ENCODE measurements at regions not wholly inside any gene's neighbourhood (a gene's known extent, or its start where the extent isn't known, plus 50 kb on each side); places are given as distances from the start of the nearest gene placed in this dataset.

DNA sequence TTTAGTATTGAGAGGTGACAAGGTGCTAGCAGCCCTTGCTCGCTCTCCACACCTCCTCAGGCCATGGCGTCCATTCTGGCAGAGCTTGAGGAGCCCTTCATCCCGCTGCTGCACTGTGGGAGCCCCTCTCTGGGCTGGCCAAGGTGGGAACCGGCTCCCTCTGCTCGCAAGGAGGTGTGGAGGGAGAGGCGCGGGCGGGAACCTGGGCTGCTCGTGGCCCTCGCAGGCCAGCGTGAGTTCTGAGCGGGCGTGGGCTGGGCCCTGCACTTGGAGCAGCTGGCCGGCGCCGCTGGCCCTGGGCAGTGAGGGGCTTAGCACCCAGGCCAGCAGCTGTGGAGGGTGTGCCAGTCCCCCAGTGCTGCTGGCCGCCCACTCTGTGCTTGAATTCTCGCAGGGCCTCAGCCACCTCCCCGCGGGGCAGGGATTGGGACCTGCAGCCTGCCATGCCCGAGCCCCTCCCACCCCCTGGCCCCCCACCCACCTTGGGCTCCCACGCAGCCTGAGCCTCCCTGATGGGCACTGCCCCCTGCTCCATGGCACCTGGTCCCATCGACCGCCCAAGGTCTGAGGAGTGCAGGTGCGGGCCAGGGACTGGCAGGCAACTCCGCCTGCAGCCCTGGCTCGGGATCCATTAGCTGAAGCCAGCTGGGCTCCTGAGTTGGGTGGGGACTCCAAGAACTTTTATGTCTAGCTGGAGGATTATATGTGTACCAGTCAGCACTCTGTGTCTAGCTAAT is 785.2 kb downstream of the DIPK2A start:
- Mint-ChIP-seq H3K9me3 (no peaks in the 10 kb centered on the region), H3K36me3 (no peaks in the 10 kb centered on the region), H3K4me3 (no peak overlapping the region), H3K4me1 (ENCODE audit: low read depth) (no peaks in the 10 kb centered on the region), H3K27me3 (no peaks in the 10 kb centered on the region), H3K27ac (no peak overlapping the region)
- ChIA-PET CTCF (interaction anchor here (1.1 kb wide), 1 partner anchor 8 kb away, joined by 5 read pairs; no protein-coding TSS in a partner anchor), POLR2A (no interaction called here)
- DNase-seq, result no peak
- intact Hi-C loops (cut with micrococcal nuclease), result no loop called here

DNA sequence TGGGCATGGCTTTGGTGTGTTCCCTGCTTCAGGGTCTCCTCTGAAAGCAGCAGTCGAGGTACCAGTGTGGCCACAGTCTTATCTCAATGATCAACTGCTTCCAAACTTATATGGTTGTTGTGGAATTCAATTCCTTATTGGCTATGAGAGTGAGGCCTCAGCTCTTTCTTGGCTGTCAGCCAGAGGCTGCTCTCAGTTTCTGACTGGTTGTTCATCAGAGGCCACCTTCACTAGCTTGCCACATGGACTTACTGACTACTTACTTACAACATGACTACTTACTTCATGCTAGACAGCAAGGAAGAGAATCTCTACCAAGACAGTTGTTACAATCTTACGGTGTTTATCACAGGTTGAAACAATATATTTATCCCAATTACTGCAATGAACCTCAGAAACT is 789.2 kb downstream of the DIPK2A start:
- intact Hi-C loops (cut with micrococcal nuclease), result no loop called here
- no peak for DNase-seq
- Mint-ChIP-seq H3K27me3 (no peaks in the 10 kb centered on the region), H3K36me3 (no peaks in the 10 kb centered on the region), H3K9me3 (no peaks in the 10 kb centered on the region), H3K4me3 (no peak overlapping the region), H3K27ac (no peak overlapping the region), H3K4me1 (ENCODE audit: low read depth) (no peaks in the 10 kb centered on the region)
- POLR2A ChIA-PET, result no interaction called here
- CTCF ChIA-PET, result no interaction called here

DNA sequence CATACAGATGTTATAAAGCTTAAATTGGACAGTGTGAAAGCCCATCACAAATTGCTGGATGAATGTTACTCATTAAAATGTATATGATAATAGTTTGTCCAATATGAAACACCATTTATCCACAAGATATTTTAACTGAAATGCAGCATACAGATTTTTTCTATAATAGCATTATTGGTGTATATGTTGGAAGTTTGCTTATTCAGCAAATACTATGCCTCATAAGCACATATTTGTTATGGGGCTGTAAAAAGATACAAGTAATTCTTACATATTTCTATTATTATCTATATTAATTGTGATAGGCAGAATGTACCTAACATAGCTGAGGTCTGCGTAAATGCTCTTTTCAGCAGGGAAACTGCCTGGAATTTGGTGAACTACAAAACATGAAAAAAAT is 790.5 kb downstream of the DIPK2A start:
- Mint-ChIP-seq H3K9me3 (no peaks in the 10 kb centered on the region), H3K36me3 (no peaks in the 10 kb centered on the region), H3K4me1 (ENCODE audit: low read depth) (no peaks in the 10 kb centered on the region)

DNA sequence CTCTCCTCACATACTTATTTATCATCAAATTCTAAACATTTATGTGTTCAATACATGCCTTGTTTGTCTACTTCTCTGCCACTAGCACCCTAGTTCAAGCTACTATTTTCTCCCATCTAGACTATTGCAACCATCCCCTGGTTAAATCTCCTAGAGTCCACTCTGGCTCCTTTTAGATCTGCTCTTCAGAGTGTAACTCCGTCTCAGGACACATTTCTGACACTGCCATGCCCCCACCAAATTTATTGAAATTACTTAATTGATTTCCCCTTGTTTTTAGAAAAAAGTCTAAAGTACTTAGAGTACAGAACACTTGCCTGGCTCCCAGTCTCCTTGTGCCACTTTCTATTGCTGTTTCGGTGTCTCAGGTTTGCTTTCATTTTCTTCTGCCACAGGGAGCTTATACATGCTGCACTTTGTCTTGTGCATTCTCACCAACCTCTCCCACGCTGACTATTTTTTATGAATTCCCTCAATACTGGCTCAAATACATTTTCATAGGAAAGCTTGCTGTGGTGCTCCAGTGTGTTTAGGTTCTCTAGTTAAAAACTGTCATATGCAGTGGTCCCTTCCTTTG is 792.3 kb downstream of the DIPK2A start:
- Mint-ChIP-seq H3K9me3 (no peaks in the 10 kb centered on the region), H3K36me3 (no peaks in the 10 kb centered on the region), H3K27me3 (no peaks in the 10 kb centered on the region), H3K27ac (no peak overlapping the region), H3K4me3 (no peak overlapping the region), H3K4me1 (ENCODE audit: low read depth) (no peaks in the 10 kb centered on the region)
- POLR2A ChIA-PET, result no interaction called here
- intact Hi-C loops (cut with micrococcal nuclease), result no loop called here
- CTCF ChIA-PET, result no interaction called here
- no peak for DNase-seq

More for the DNA sequence above, 790.5 kb downstream of the DIPK2A start:
- Mint-ChIP-seq H3K27ac (no peak overlapping the region), H3K27me3 (no peaks in the 10 kb centered on the region), H3K4me3 (no peak overlapping the region)
- ChIA-PET POLR2A (no interaction called here), CTCF (no interaction called here)
- intact Hi-C loops (cut with micrococcal nuclease), result no loop called here
- no peak for DNase-seq

DNA sequence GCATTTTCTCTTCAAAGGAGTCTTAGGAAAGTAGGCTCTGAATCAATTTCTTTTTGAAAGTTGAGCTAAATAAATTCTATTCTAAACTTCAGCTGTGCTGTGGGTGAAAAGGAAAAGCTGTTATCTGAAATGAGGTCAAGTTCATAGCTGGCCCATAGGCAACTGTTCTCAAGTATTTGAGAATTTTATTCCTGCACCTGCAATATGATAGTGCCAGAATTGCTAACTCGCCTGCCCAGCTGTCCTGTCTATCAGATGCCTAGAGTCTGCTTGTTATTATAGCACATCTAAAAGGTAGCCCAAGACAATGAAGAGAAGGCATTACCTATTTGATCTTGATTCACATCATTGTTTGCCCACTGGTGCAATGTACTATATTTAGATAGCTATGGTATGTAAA is 798.7 kb downstream of the DIPK2A start:
- ChIA-PET CTCF (no interaction called here), POLR2A (no interaction called here)
- Mint-ChIP-seq H3K36me3 (no peaks in the 10 kb centered on the region), H3K4me1 (ENCODE audit: low read depth) (no peaks in the 10 kb centered on the region), H3K4me3 (no peak overlapping the region), H3K27ac (no peak overlapping the region), H3K27me3 (no peaks in the 10 kb centered on the region), H3K9me3 (no peaks in the 10 kb centered on the region)
- intact Hi-C loops (cut with micrococcal nuclease), result no loop called here
- no peak for DNase-seq

DNA sequence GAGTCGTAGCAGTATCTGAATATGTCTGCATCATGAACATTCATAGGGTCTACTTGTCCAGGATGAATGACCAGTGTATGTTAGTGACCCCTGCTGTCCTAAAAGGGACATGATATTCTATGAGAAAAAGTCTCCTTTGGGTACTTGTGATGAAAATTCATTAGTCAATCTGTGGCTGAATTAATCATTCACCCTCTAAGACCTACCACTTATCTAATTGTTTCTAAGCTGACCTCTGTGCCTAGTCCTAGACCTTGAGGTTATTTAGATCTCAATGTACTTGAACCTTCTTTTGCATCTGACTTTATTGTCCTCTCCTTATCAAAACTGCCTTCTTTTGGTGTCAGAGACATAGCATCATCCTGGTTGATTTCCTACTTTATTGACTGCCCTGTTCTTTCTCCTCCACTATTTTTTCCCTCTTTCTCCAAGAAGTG is 799.3 kb downstream of the DIPK2A start:
- Mint-ChIP-seq H3K27me3 (no peaks in the 10 kb centered on the region), H3K9me3 (no peaks in the 10 kb centered on the region), H3K36me3 (no peaks in the 10 kb centered on the region), H3K27ac (no peak overlapping the region), H3K4me1 (ENCODE audit: low read depth) (no peaks in the 10 kb centered on the region), H3K4me3 (no peak overlapping the region)
- intact Hi-C loops (cut with micrococcal nuclease), result no loop called here
- ChIA-PET POLR2A (no interaction called here), CTCF (no interaction called here)
- no peak for DNase-seq

DNA sequence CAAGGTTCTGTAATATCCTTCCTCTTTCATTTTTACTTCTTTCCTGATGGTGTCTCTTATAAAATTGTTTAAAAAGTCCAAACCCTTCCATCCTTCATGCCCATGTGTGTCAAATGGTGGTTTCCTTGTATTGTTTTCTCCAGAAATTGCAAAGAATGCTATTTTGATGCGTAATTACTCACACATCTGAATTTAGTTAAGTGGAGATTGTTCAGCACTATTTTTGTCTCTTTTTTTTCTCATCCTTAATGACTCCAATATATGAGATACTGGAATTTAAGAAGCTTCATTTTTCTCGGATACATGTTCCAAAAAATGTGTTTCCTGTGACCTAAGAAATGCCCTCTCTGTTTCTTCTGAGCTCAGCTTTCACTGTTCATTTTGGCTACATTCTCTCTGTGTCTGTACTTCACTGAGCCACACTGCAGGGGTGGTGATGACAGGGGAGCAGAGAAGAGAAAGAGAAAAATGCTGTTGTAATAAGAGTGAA is 799.8 kb downstream of the DIPK2A start:
- ChIA-PET CTCF (no interaction called here), POLR2A (no interaction called here)
- no peaks in the 10 kb centered on the region for H3K4me1 Mint-ChIP-seq (ENCODE audit: low read depth)
- intact Hi-C loops (cut with micrococcal nuclease), result no loop called here
- no peaks in the 10 kb centered on the region for H3K27me3 Mint-ChIP-seq
- H3K9me3 Mint-ChIP-seq, result no peaks in the 10 kb centered on the region
- H3K27ac Mint-ChIP-seq, result no peak overlapping the region
- DNase-seq, result no peak
- H3K36me3 Mint-ChIP-seq, result no peaks in the 10 kb centered on the region
- H3K4me3 Mint-ChIP-seq, result no peak overlapping the region

DNA sequence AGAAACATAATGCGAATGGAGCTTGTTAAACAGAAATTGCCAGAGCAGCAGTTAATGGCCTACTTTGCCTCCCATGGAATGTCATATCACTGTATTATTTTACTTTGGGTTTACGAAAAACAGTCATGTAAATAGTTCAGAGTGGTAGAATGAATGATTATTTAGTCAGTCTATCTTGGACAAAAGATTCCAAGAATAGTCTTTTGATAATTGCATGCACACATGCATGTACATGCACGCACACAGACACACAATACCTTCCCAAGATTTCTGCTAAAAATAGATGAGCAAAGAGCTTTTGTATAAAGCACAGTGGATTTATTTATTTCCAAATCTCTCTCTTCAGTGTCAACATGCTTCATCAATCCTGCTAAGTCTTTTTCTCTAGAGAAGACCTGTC is 800.7 kb downstream of the DIPK2A start:
- H3K27ac Mint-ChIP-seq, result no peak overlapping the region
- no peaks in the 10 kb centered on the region for H3K4me1 Mint-ChIP-seq (ENCODE audit: low read depth)
- H3K36me3 Mint-ChIP-seq, result no peaks in the 10 kb centered on the region
- ChIA-PET POLR2A (no interaction called here), CTCF (no interaction called here)
- H3K4me3 Mint-ChIP-seq, result no peak overlapping the region
- H3K9me3 Mint-ChIP-seq, result no peaks in the 10 kb centered on the region
- no peaks in the 10 kb centered on the region for H3K27me3 Mint-ChIP-seq
- DNase-seq, result no peak
- intact Hi-C loops (cut with micrococcal nuclease), result no loop called here

DNA sequence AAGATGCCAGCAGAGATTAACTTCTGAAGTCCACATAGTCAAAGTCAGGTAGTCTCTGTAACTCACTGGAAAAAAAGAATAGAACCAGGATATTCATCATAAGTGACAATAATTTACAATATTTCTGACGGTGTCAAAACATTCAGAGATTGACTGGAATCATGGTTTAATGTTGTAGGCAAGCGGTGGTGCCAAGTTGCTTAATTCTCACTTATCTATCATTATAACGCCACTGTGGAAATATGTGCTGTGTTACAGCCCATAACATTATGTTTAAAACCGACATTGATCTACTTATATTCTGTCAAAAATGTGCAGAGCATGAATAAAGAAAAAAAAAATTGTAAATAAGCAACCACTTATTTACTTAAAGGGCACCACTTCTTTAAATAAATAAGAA is 801.7 kb downstream of the DIPK2A start:
- Mint-ChIP-seq H3K27me3 (no peaks in the 10 kb centered on the region), H3K4me3 (no peak overlapping the region), H3K4me1 (ENCODE audit: low read depth) (no peaks in the 10 kb centered on the region), H3K9me3 (no peaks in the 10 kb centered on the region), H3K27ac (no peak overlapping the region), H3K36me3 (no peaks in the 10 kb centered on the region)
- no peak for DNase-seq
- ChIA-PET POLR2A (no interaction called here), CTCF (no interaction called here)
- intact Hi-C loops (cut with micrococcal nuclease), result no loop called here

DNA sequence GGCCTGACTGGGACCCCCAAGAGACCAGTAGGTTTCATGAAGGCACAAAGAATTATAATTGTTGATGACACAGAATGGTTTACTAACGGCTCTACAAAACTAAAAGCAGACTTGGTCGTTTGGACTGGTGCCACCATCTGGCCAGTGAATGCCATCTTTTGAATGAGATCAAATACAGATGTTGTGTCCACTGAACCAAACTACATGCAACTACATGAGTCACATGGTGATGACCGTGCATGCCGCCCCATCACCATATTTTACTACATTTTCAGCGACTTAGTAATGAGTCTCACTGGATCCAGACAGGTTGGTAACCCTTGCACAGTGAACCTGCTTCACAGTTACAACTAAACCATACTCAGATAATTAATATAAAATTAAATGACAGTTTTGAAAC is 803.3 kb downstream of the DIPK2A start:
- intact Hi-C loops (cut with micrococcal nuclease), result no loop called here
- CTCF ChIA-PET, result no interaction called here

DNA sequence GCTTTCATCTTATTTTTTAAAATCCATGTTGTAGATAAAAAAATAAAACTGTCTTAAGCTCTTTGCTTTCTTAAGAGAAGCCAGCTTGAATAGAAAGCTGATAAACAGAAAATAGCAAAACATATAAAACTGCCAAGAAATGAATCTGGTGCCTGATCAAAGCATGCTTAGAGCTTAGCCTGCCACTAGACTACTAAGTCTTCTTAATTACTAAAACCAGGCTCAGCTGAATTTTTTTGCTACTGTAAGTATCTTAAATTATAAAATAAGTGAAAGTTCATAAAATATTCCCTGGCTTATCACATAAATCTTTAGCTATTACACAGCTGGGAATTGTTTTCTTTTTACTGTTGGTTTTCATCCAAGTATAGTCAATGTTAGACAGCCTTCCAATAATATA is 803.9 kb downstream of the DIPK2A start:
- no peaks in the 10 kb centered on the region for H3K9me3 Mint-ChIP-seq
- intact Hi-C loops (cut with micrococcal nuclease), result no loop called here
- no peaks in the 10 kb centered on the region for H3K36me3 Mint-ChIP-seq
- no peak for DNase-seq
- POLR2A ChIA-PET, result no interaction called here
- no peak overlapping the region for H3K4me3 Mint-ChIP-seq
- no peak overlapping the region for H3K27ac Mint-ChIP-seq
- H3K27me3 Mint-ChIP-seq, result no peaks in the 10 kb centered on the region
- CTCF ChIA-PET, result no interaction called here
- H3K4me1 Mint-ChIP-seq (ENCODE audit: low read depth), result no peaks in the 10 kb centered on the region

More for the DNA sequence above, 803.3 kb downstream of the DIPK2A start:
- Mint-ChIP-seq H3K27ac (no peak overlapping the region), H3K4me1 (ENCODE audit: low read depth) (no peaks in the 10 kb centered on the region), H3K36me3 (no peaks in the 10 kb centered on the region), H3K4me3 (no peak overlapping the region), H3K27me3 (no peaks in the 10 kb centered on the region), H3K9me3 (no peaks in the 10 kb centered on the region)
- no peak for DNase-seq
- POLR2A ChIA-PET, result no interaction called here

DNA sequence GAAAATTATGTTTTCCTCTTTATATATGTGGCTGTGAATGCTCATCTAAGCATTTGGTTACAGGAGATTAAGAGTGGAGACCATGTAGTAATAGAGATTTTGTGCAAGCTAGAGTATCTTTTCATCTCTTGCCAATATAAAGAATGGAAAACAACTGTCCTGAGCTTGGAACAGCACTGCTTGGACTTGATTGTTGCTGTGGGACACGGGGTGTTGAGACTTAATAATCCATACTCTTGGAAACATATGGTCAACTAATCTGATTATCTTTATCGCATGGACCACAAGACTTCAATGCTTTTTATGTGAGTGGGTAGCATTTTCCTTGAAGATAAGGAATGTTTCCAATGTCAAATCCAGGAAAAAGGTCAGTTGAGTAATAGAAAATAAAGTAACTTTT is 806.3 kb downstream of the DIPK2A start:
- DNase-seq, result no peak
- POLR2A ChIA-PET, result no interaction called here
- H3K36me3 Mint-ChIP-seq, result no peaks in the 10 kb centered on the region
- H3K9me3 Mint-ChIP-seq, result no peaks in the 10 kb centered on the region
- no peaks in the 10 kb centered on the region for H3K4me1 Mint-ChIP-seq (ENCODE audit: low read depth)
- CTCF ChIA-PET, result no interaction called here
- no peaks in the 10 kb centered on the region for H3K27me3 Mint-ChIP-seq
- H3K4me3 Mint-ChIP-seq, result no peak overlapping the region
- intact Hi-C loops (cut with micrococcal nuclease), result no loop called here
- H3K27ac Mint-ChIP-seq, result no peak overlapping the region

DNA sequence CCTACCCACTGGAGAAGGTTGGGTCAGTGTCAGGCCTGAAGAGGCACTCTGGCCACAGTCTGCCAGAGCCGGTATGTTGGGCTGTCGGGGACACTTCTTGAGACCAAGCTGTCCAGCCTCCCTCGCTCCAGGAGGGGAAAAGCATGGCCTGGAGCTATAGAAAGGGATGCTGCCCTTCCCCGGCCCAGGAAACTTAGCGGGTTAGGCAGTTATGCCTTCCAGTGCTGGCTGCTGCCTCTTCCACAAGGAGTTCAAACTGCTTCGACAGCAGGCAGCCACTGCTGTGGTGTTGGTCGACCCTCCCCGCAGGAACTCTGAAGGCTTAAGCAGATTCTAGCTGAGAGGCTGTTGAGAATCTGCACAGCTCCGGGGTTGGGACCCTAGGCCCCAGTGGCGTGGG is 819.4 kb downstream of the DIPK2A start:
- ChIA-PET POLR2A (no interaction called here), CTCF (no interaction called here)
- Mint-ChIP-seq H3K9me3 (peaks cover 7% of the 10 kb centered on the region), H3K36me3 (no peaks in the 10 kb centered on the region), H3K27ac (no peak overlapping the region), H3K27me3 (no peaks in the 10 kb centered on the region), H3K4me3 (no peak overlapping the region), H3K4me1 (ENCODE audit: low read depth) (no peaks in the 10 kb centered on the region)
- intact Hi-C loops (cut with micrococcal nuclease), result no loop called here
- DNase-seq, result no peak

Data from activated CD4-positive, alpha-beta memory T cell treated with anti-CD3 and anti-CD28 coated beads for 36 hours (primary cell).